ENCODE measurements at regions not wholly inside any gene's neighbourhood (a gene's known extent, or its start where the extent isn't known, plus 50 kb on each side); places are given as distances from the start of the nearest gene placed in this dataset.

- DNase-seq (ENCODE audit: low spot score): no peak
Measured at GRCh38 chr9:121550041-121550440, 50.4 kb upstream of the GGTA1 start.

- peak; percentile 51 for DNase-seq (ENCODE audit: low spot score)
Measured at GRCh38 chr9:121550569-121551512, 51.2 kb upstream of the GGTA1 start.

GRCh38 chr9:121551985-121552753 is 52.5 kb upstream of the GGTA1 start:
- no peak for DNase-seq (ENCODE audit: low spot score)

GRCh38 chr9:121556082-121556481 is 56.4 kb upstream of the GGTA1 start:
- no peak for DNase-seq (ENCODE audit: low spot score)

- no peak for DNase-seq (ENCODE audit: low spot score)
Measured at GRCh38 chr9:121556580-121556979, 56.9 kb upstream of the GGTA1 start.

- peak; percentile 73 for DNase-seq (ENCODE audit: low spot score)
Measured at GRCh38 chr9:121557581-121558447, 58.2 kb upstream of the GGTA1 start.

GRCh38 chr9:121558473-121558872 is 58.8 kb upstream of the GGTA1 start:
- no peak for DNase-seq (ENCODE audit: low spot score)

- no peak for DNase-seq (ENCODE audit: low spot score)
Measured at GRCh38 chr9:121559183-121559582, 59.5 kb upstream of the GGTA1 start.

GRCh38 chr9:121560921-121561320 is 61.3 kb upstream of the GGTA1 start:
- no peak for DNase-seq (ENCODE audit: low spot score)

GRCh38 chr9:121561385-121562222 is 62.0 kb upstream of the GGTA1 start:
- DNase-seq (ENCODE audit: low spot score): no peak

GRCh38 chr9:121562301-121562700 is 62.7 kb upstream of the GGTA1 start:
- DNase-seq (ENCODE audit: low spot score): no peak

- DNase-seq (ENCODE audit: low spot score): no peak
Measured at GRCh38 chr9:121563425-121563824, 63.8 kb upstream of the GGTA1 start.

- DNase-seq (ENCODE audit: low spot score): no peak
Measured at GRCh38 chr9:121563881-121564460, 64.3 kb upstream of the GGTA1 start.

- DNase-seq (ENCODE audit: low spot score): no peak
Measured at GRCh38 chr9:121564504-121565260, 65.0 kb upstream of the GGTA1 start.

GRCh38 chr9:121566481-121567465 is 67.1 kb upstream of the GGTA1 start:
- peak; percentile 67 for DNase-seq (ENCODE audit: low spot score)

GRCh38 chr9:121567500-121568342 is 68.1 kb upstream of the GGTA1 start:
- peak; percentile 33 for DNase-seq (ENCODE audit: low spot score)

GRCh38 chr9:121568343-121569265 is 69.0 kb upstream of the GGTA1 start:
- DNase-seq (ENCODE audit: low spot score): peak; percentile 90

Measured in COLO829 (cell line).